ENCODE measurements at regions not wholly inside any gene's neighbourhood (a gene's known extent, or its start where the extent isn't known, plus 50 kb on each side); places are given as distances from the start of the nearest gene placed in this dataset.

DNA sequence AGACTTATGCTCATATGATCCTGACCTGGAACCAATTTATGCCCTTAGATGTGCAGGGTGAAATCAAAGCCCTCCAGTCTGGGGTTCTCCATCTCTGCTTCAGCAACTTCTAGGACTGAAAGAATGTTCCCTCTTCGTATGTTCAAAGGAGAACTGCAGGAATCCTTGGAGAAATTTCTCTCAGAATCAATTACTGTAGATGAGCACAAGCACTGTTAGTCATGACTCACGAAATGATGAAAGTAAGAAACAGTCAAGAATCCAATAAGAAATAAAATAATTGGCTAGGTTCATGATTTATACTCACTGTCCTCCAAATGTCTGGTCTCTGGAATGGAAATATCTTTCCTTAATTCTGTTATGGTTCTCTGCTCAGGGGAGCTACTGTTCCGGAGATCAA, 348.2 kb downstream of the PDGFC start:
- no peaks in the 10 kb centered on the region for H3K4me1 ChIP-seq (ENCODE audit: control insufficient read depth, insufficient read depth, low read length)
- H3K27me3 ChIP-seq (ENCODE audit: control insufficient read depth, insufficient read depth, low read length): no peaks in the 10 kb centered on the region
- H3K4me3 ChIP-seq (ENCODE audit: low read length): no peak overlapping the region
- no peak for DNase-seq (ENCODE audit: low read depth, low spot score)
- no peak overlapping the region for H3K27ac ChIP-seq (ENCODE audit: low read length)
- no peaks in the 10 kb centered on the region for H3K9me3 ChIP-seq (ENCODE audit: control insufficient read depth, insufficient read depth, low read length)
- WGBS (ENCODE audit: insufficient coverage, insufficient read length): no CpG with 5 or more reads among the region's 3 CpGs
- H3K36me3 ChIP-seq (ENCODE audit: control insufficient read depth, insufficient read depth, low read length): no peaks in the 10 kb centered on the region

DNA sequence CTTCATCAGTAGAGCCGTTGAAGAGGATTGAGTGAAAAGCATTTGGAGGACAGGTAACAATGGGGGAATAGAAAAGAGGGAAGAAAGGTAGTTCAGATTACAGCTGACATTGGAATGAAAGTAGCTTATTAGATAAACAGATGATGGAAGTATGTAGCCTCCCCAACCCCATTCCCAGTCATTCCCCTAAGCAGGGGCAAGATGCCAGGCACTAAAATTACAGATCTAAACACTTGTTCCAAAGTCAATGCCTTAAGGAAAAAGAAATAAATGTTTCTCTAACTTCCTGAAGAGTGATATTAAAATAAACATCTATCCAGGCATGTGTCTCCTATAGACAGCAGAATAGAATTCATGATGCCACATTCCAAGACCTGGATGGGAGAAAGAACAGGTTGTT, 350.8 kb downstream of the PDGFC start:
- no peak for DNase-seq (ENCODE audit: low read depth, low spot score)

DNA sequence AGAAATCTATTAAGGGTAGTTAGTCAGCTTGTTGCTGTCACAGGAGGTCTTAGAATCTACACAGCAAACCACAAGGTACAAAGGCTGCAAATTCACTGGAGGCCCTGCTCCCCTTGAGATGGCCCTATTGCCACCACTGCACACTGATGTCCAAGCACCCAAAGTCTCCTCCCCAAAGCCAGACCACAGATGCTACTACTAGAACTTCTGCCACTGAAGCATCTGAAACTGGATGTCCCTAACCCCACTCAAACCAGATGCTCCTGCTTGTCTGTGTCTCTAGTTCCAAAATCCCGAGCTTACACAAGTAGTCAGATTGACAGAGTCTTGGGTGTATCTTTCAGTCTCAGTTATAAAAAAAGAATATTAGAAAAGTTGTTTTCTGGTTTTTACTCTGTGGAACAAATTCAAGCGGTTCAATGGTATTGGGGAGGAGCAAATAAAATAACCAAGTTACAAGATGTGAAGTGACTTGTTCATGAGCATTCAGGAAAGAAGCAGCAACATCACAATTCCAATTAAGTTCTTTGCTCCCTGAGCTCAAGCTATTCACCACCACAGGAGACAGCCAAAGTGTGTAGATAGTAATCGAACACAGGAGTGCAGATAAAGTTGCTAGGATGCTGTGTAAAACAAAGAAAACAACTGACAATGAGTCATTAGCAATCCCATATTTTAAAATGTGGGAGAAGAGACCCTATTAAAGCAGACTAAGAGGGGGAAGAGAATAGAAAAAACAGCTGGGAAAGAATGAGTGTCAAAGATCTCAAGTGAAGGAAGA, 352.3 kb downstream of the PDGFC start:
- H3K36me3 ChIP-seq (ENCODE audit: control insufficient read depth, insufficient read depth, low read length): no peaks in the 10 kb centered on the region
- no peak overlapping the region for H3K27ac ChIP-seq (ENCODE audit: low read length)
- no peak for DNase-seq (ENCODE audit: low read depth, low spot score)
- no peak overlapping the region for H3K4me3 ChIP-seq (ENCODE audit: low read length)
- WGBS (ENCODE audit: insufficient coverage, insufficient read length): no CpG with 5 or more reads among the region's 3 CpGs
- H3K9me3 ChIP-seq (ENCODE audit: control insufficient read depth, insufficient read depth, low read length): no peaks in the 10 kb centered on the region
- H3K4me1 ChIP-seq (ENCODE audit: control insufficient read depth, insufficient read depth, low read length): no peaks in the 10 kb centered on the region
- H3K27me3 ChIP-seq (ENCODE audit: control insufficient read depth, insufficient read depth, low read length): no peaks in the 10 kb centered on the region

More for the DNA sequence above, 350.8 kb downstream of the PDGFC start:
- Histone ChIP-seq H3K27ac (ENCODE audit: low read length) (no peak overlapping the region), H3K27me3 (ENCODE audit: control insufficient read depth, insufficient read depth, low read length) (no peaks in the 10 kb centered on the region), H3K36me3 (ENCODE audit: control insufficient read depth, insufficient read depth, low read length) (no peaks in the 10 kb centered on the region), H3K9me3 (ENCODE audit: control insufficient read depth, insufficient read depth, low read length) (no peaks in the 10 kb centered on the region), H3K4me3 (ENCODE audit: low read length) (no peak overlapping the region), H3K4me1 (ENCODE audit: control insufficient read depth, insufficient read depth, low read length) (no peaks in the 10 kb centered on the region)
- no CpG with 5 or more reads among the region's 1 CpG for WGBS (ENCODE audit: insufficient coverage, insufficient read length)

DNA sequence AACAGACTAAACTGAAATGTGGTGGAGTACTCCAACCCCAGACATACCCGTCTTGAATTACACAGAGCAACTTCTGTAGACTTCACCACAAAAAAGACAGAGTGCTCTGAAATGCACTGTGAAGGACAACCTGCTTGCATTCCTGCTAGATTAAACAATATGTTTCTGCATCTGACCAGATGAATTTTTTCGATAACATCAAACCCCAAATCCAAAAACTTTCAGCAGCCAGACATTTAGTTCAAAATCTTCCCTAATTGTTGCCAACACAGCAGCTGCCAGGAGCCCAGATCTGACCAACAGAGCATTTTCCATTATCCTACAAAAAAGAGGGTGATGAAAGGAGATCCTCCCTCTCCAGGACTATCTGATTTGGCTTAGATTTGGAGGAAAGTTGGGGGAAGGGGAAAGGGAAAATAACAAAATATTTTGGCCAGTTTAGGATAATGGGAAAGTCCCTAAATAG, 356.5 kb downstream of the PDGFC start:
- H3K4me3 ChIP-seq (ENCODE audit: low read length): no peak overlapping the region
- no peaks in the 10 kb centered on the region for H3K36me3 ChIP-seq (ENCODE audit: control insufficient read depth, insufficient read depth, low read length)
- no peak overlapping the region for H3K27ac ChIP-seq (ENCODE audit: low read length)
- WGBS (ENCODE audit: insufficient coverage, insufficient read length): no CpG with 5 or more reads among the region's 2 CpGs
- H3K9me3 ChIP-seq (ENCODE audit: control insufficient read depth, insufficient read depth, low read length): no peaks in the 10 kb centered on the region
- DNase-seq (ENCODE audit: low read depth, low spot score): no peak
- H3K4me1 ChIP-seq (ENCODE audit: control insufficient read depth, insufficient read depth, low read length): no peaks in the 10 kb centered on the region
- no peaks in the 10 kb centered on the region for H3K27me3 ChIP-seq (ENCODE audit: control insufficient read depth, insufficient read depth, low read length)

DNA sequence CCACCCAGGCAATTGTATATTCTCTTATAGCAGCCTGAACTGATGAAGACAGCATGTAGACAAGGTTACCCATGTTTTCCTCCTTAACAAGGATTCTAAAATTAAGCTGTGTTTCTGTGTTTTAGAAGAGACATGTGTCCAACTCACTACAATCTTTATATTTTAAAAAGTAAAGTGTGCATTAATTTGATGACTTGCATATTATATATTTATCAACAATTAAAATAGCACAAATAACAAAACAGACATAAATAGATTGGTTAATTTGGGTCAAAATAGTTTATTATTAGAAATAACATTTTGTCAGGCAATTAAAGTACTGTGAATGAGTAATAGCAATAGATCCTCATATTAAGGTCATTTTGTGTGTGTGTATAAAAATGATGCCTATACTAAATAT, 357.1 kb downstream of the PDGFC start:
- no peaks in the 10 kb centered on the region for H3K27me3 ChIP-seq (ENCODE audit: control insufficient read depth, insufficient read depth, low read length)
- no peaks in the 10 kb centered on the region for H3K36me3 ChIP-seq (ENCODE audit: control insufficient read depth, insufficient read depth, low read length)
- H3K4me1 ChIP-seq (ENCODE audit: control insufficient read depth, insufficient read depth, low read length): no peaks in the 10 kb centered on the region
- H3K27ac ChIP-seq (ENCODE audit: low read length): no peak overlapping the region
- H3K9me3 ChIP-seq (ENCODE audit: control insufficient read depth, insufficient read depth, low read length): no peaks in the 10 kb centered on the region
- no peak for DNase-seq (ENCODE audit: low read depth, low spot score)
- no peak overlapping the region for H3K4me3 ChIP-seq (ENCODE audit: low read length)

DNA sequence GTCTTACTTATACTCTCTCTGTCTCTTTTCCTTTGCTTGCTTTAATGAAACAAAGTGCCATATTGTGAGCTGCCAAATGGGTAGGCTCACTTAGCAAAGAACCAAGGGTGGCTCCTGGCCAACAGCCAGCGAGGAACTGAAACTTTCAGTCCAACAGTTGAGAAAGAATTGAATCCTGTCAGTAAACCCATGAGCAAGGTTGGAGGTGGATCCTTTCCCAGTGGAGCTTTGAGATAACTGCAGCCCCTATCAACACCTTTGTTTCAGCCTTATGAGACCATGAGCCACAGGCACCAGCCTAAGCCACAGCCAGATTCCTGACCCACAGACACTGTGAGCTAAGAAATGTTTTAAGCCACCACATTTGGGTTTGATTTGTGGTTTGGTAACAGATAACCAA, 362.2 kb downstream of the PDGFC start:
- no CpG with 5 or more reads among the region's 1 CpG for WGBS (ENCODE audit: insufficient coverage, insufficient read length)
- H3K4me1 ChIP-seq (ENCODE audit: control insufficient read depth, insufficient read depth, low read length): no peaks in the 10 kb centered on the region
- no peak for DNase-seq (ENCODE audit: low read depth, low spot score)
- no peaks in the 10 kb centered on the region for H3K27me3 ChIP-seq (ENCODE audit: control insufficient read depth, insufficient read depth, low read length)
- H3K4me3 ChIP-seq (ENCODE audit: low read length): no peak overlapping the region
- no peaks in the 10 kb centered on the region for H3K36me3 ChIP-seq (ENCODE audit: control insufficient read depth, insufficient read depth, low read length)
- no peak overlapping the region for H3K27ac ChIP-seq (ENCODE audit: low read length)
- H3K9me3 ChIP-seq (ENCODE audit: control insufficient read depth, insufficient read depth, low read length): no peaks in the 10 kb centered on the region

DNA sequence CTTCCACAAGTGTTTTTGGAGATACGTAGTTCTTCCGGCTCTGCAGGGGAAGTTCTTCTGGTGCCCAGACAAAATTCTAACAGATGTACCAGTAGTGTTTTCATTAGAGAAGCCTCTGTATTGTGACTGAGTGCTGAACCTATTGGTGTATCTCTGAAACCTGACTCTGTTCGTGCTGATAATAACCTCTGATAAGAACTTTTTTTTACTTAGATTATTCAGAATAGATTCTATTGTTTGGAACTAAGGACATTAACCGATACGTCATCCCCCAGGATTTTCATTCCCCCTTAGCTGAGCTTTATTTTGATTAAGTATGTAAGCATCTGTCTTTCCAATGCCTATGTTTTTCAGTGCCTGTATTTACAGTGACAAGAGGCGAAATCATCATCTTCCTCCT, 362.9 kb downstream of the PDGFC start:
- no peaks in the 10 kb centered on the region for H3K27me3 ChIP-seq (ENCODE audit: control insufficient read depth, insufficient read depth, low read length)
- no peaks in the 10 kb centered on the region for H3K4me1 ChIP-seq (ENCODE audit: control insufficient read depth, insufficient read depth, low read length)
- no peak overlapping the region for H3K27ac ChIP-seq (ENCODE audit: low read length)
- no CpG with 5 or more reads among the region's 6 CpGs for whole genome bisulfite sequencing (ENCODE audit: insufficient coverage, insufficient read length)
- no peak overlapping the region for H3K4me3 ChIP-seq (ENCODE audit: low read length)
- H3K36me3 ChIP-seq (ENCODE audit: control insufficient read depth, insufficient read depth, low read length): no peaks in the 10 kb centered on the region
- no peak for DNase-seq (ENCODE audit: low read depth, low spot score)
- no peaks in the 10 kb centered on the region for H3K9me3 ChIP-seq (ENCODE audit: control insufficient read depth, insufficient read depth, low read length)

DNA sequence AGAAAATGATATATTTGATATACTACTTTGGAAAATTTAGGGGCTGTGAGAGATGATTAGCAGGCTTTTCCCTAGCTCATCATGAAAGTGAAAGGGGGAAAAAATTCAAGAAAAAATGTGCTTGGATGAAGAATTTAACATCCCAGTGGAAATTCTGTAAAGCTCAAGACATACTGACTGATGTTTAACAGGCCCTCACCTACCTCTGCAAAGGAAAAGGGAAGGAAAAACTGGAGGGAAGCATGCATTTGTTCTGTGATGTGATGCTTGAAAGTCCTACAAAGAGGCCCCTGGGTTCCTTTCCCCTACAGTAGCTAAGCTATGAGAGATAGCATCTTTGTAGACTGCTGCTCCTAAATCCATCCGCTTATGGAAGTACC, 364.1 kb downstream of the PDGFC start:
- Histone ChIP-seq H3K4me3 (ENCODE audit: low read length) (no peak overlapping the region), H3K9me3 (ENCODE audit: control insufficient read depth, insufficient read depth, low read length) (no peaks in the 10 kb centered on the region), H3K27me3 (ENCODE audit: control insufficient read depth, insufficient read depth, low read length) (no peaks in the 10 kb centered on the region), H3K36me3 (ENCODE audit: control insufficient read depth, insufficient read depth, low read length) (no peaks in the 10 kb centered on the region), H3K4me1 (ENCODE audit: control insufficient read depth, insufficient read depth, low read length) (no peaks in the 10 kb centered on the region), H3K27ac (ENCODE audit: low read length) (no peak overlapping the region)
- no CpG with 5 or more reads among the region's 1 CpG for WGBS (ENCODE audit: insufficient coverage, insufficient read length)
- no peak for DNase-seq (ENCODE audit: low read depth, low spot score)

DNA sequence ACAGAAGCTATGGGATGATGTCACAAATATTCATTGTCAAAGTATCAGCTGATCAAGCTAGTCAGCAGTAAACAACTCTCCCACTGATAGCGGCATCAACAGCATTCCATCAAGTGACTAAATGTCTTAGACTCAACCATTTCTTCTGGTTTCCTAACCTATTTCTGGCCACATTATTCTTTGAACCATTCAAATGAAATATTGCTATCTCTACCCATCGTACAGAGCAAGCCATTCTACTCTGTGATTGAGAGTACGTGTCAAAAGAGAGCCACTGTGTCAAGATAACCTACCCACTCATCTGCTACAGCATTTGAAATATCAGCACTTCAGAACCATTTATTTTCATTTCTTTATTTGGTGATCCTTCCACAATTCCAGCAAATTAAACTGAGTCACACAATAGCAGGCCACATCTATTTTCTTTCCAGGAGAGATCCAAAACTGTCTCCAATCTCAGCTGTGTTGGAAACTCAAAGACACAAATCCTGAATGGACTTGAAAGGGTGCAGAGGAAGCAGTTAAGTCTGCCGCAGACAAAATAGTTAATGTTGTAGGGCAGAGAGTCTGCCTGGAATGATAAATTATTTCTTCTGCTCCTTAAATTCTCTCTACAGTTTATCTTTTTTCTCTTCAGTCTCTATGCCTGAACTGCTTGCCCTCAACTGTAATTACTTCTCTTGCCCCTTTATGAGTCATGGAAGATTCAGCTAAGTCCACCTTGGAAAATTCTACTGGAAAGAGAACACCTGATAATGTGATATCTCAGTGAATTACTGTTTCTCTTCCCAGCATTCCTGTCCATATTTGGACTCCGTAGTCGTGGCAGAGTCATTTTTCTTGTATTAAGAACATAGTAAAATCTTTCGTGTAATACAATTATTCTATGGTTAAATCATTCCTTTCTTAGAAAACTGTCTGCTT, 364.8 kb downstream of the PDGFC start:
- no peaks in the 10 kb centered on the region for H3K9me3 ChIP-seq (ENCODE audit: control insufficient read depth, insufficient read depth, low read length)
- H3K4me3 ChIP-seq (ENCODE audit: low read length): no peak overlapping the region
- no peak overlapping the region for H3K27ac ChIP-seq (ENCODE audit: low read length)
- WGBS (ENCODE audit: insufficient coverage, insufficient read length): no CpG with 5 or more reads among the region's 7 CpGs
- DNase-seq (ENCODE audit: low read depth, low spot score): no peak
- H3K36me3 ChIP-seq (ENCODE audit: control insufficient read depth, insufficient read depth, low read length): no peaks in the 10 kb centered on the region
- no peaks in the 10 kb centered on the region for H3K4me1 ChIP-seq (ENCODE audit: control insufficient read depth, insufficient read depth, low read length)
- H3K27me3 ChIP-seq (ENCODE audit: control insufficient read depth, insufficient read depth, low read length): no peaks in the 10 kb centered on the region

DNA sequence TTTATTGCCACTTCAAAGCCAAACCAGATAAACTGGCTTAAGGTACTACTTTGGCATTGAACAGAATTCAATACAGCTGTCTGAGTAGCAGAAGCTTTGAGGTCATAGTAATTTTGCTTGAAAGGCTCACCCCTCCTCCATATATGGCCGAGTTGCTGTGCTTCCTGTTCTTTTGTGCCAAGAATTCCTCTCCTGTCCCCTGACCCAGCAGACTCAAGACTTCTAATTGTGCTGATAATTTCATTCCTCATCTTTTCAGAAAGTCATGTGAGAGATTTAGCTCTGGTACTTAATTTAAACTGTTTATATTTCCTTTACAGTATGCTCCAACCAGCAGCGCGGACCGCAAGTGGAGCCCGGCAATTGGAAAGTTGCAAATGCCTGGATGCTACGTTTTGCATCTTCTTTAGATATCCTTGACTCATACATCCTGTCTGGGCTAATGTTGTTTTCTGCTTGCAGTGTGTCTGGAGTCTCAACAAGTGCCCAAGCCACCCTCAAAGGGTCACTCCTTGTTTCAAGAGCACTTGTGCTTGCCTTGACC, 373.4 kb downstream of the PDGFC start:
- H3K4me1 ChIP-seq (ENCODE audit: control insufficient read depth, insufficient read depth, low read length): no peaks in the 10 kb centered on the region
- H3K27me3 ChIP-seq (ENCODE audit: control insufficient read depth, insufficient read depth, low read length): no peaks in the 10 kb centered on the region
- DNase-seq (ENCODE audit: low read depth, low spot score): no peak
- no peaks in the 10 kb centered on the region; the same call in 1 of the 2 replicates for H3K9me3 ChIP-seq (ENCODE audit: control insufficient read depth, insufficient read depth, low read length)
- WGBS (ENCODE audit: insufficient coverage, insufficient read length): no CpG with 5 or more reads among the region's 6 CpGs
- H3K4me3 ChIP-seq (ENCODE audit: low read length): no peak overlapping the region
- no peak overlapping the region for H3K27ac ChIP-seq (ENCODE audit: low read length)
- no peaks in the 10 kb centered on the region for H3K36me3 ChIP-seq (ENCODE audit: control insufficient read depth, insufficient read depth, low read length)

All from iPS DF 6.9 (cell line).